Neural cell (in vitro differentiated cells): ENCODE measurements at regions not wholly inside any gene's neighbourhood (a gene's known extent, or its start where the extent isn't known, plus 50 kb on each side); places are given as distances from the start of the nearest gene placed in this dataset.

Experiments
- H2AFZ ChIP-seq: fragments of 200-600, 300-800 bp; sonication (generic), shearing (Covaris generic); 2 replicates; pipeline ENCODE4 v1.6.0; 2014; ENCODE audit warnings: low read depth, mild to moderate bottlenecking, antibody characterized with exemption, low read length, moderate library complexity
- H3F3A ChIP-seq: fragments of 200-600 bp; shearing (Covaris generic); 2 replicates; pipeline ENCODE4 v1.6.1; 2016; ENCODE audit warnings: mild to moderate bottlenecking, moderate library complexity, mixed read lengths, antibody characterized with exemption, low read length; ENCODE audit not compliant: insufficient read depth, poor library complexity, severe bottlenecking
- H3K27ac ChIP-seq: fragments of 200-600, 300-800 bp; sonication (generic), shearing (Covaris generic); 2 replicates; pipeline ENCODE4 v1.5.1; 2014; ENCODE audit warnings: mild to moderate bottlenecking, low read length, moderate library complexity
- H3K27me3 ChIP-seq: fragments of 300-800, 200-600 bp; sonication (generic), shearing (Covaris generic); 2 replicates; pipeline ENCODE4 v1.6.0; 2014; ENCODE audit warnings: mild to moderate bottlenecking, low read depth, low read length, moderate library complexity; ENCODE audit not compliant: insufficient read depth
- H3K36me3 ChIP-seq: fragments of 300-800, 200-600 bp; sonication (generic), shearing (Covaris generic); 2 replicates; pipeline ENCODE4 v1.5.1; 2014; ENCODE audit warnings: mild to moderate bottlenecking, antibody characterized with exemption, low read length, moderate library complexity; ENCODE audit not compliant: insufficient read depth
- H3K4me2 ChIP-seq: fragments of 300-800, 200-600 bp; sonication (generic), shearing (Covaris generic); 2 replicates; pipeline ENCODE4 v1.6.0; 2014; ENCODE audit warnings: mild to moderate bottlenecking, low read length
- H3K4me3 ChIP-seq: fragments of 300-800, 200-600 bp; sonication (generic), shearing (Covaris generic); 2 replicates; pipeline ENCODE4 v1.5.1; 2014; ENCODE audit warnings: mild to moderate bottlenecking, low read length, moderate library complexity
- H3K79me2 ChIP-seq: fragments of 200-600 bp; shearing (Covaris generic); replicated peaks from 2 replicates; pipeline ENCODE4 v1.6.0; 2014; ENCODE audit warnings: mild to moderate bottlenecking, low read length, moderate library complexity; ENCODE audit not compliant: insufficient read depth
- H3K9ac ChIP-seq: fragments of 300-800, 200-600 bp; sonication (generic), shearing (Covaris generic); 2 replicates; pipeline ENCODE4 v1.6.1; 2016; ENCODE audit warnings: mild to moderate bottlenecking, low read length, mixed read lengths
- H3K9me2 ChIP-seq: fragments of 200-600 bp; shearing (Covaris generic); 2 replicates; pipeline ENCODE4 v1.6.1; 2016; ENCODE audit warnings: mild to moderate bottlenecking, low read length, mixed read lengths; ENCODE audit not compliant: insufficient read depth
- H3K9me3 ChIP-seq: fragments of 200-600, 300-800 bp; sonication (generic), shearing (Covaris generic); 2 replicates; pipeline ENCODE4 v1.6.1; 2016; ENCODE audit warnings: mild to moderate bottlenecking, mixed run types, low read length, moderate library complexity, mixed read lengths
- H4K20me1 ChIP-seq: fragments of 200-600 bp; shearing (Covaris generic); 2 replicates; pipeline ENCODE4 v1.6.1; 2016; ENCODE audit warnings: mild to moderate bottlenecking, mixed run types; ENCODE audit not compliant: insufficient read depth
- EP300 ChIP-seq: fragments of 450-650 bp; conservative IDR thresholded peaks from 2 replicates; pipeline ENCODE4 v1.6.1; 2014; ENCODE audit warnings: antibody characterized with exemption, mild to moderate bottlenecking, moderate library complexity; ENCODE audit not compliant: poor library complexity, severe bottlenecking
- EZH2 ChIP-seq: fragments of 200-600, 300-800 bp; shearing (Covaris generic), sonication (generic); IDR thresholded peaks from 2 replicates; pipeline ENCODE4 v1.6.1; 2014; ENCODE audit warnings: antibody characterized with exemption, low read length, borderline replicate concordance, mild to moderate bottlenecking; ENCODE audit not compliant: insufficient read depth, poor library complexity, severe bottlenecking
- MXI1 ChIP-seq: fragments of 450-650 bp; conservative IDR thresholded peaks from 2 replicates; pipeline ENCODE4 v1.6.1; 2014; ENCODE audit warnings: antibody characterized with exemption, mild to moderate bottlenecking; ENCODE audit not compliant: poor library complexity, severe bottlenecking
- POLR2AphosphoS5 ChIP-seq: IDR thresholded peaks from 2 replicates; pipeline ENCODE4 v1.6.1; 2012
- RAD21 ChIP-seq: fragments of 450-650 bp; conservative IDR thresholded peaks from 2 replicates; pipeline ENCODE4 v1.6.1; 2014; ENCODE audit warnings: antibody characterized with exemption, mild to moderate bottlenecking, moderate library complexity
- SMC3 ChIP-seq: fragments of 450-650 bp; conservative IDR thresholded peaks from 2 replicates; pipeline ENCODE4 v1.6.1; 2014; ENCODE audit warnings: antibody characterized with exemption, mild to moderate bottlenecking, moderate library complexity; ENCODE audit not compliant: poor library complexity
- TAF1 ChIP-seq: IDR thresholded peaks from 2 replicates; pipeline ENCODE4 v1.6.1; 2012; ENCODE audit warnings: low read depth
- TF ChIP-seq, protein P1 (sequence below): fragments of 450-650 bp; IDR thresholded peaks from 2 replicates; pipeline ENCODE4 v1.5.1; 2014; ENCODE audit warnings: antibody characterized with exemption, mild to moderate bottlenecking, moderate library complexity; ENCODE audit not compliant: poor library complexity, severe bottlenecking
- TF ChIP-seq, protein P2 (sequence below): IDR thresholded peaks from 2 replicates; pipeline ENCODE4 v1.6.1; 2012; ENCODE audit warnings: borderline replicate concordance

DNA sequence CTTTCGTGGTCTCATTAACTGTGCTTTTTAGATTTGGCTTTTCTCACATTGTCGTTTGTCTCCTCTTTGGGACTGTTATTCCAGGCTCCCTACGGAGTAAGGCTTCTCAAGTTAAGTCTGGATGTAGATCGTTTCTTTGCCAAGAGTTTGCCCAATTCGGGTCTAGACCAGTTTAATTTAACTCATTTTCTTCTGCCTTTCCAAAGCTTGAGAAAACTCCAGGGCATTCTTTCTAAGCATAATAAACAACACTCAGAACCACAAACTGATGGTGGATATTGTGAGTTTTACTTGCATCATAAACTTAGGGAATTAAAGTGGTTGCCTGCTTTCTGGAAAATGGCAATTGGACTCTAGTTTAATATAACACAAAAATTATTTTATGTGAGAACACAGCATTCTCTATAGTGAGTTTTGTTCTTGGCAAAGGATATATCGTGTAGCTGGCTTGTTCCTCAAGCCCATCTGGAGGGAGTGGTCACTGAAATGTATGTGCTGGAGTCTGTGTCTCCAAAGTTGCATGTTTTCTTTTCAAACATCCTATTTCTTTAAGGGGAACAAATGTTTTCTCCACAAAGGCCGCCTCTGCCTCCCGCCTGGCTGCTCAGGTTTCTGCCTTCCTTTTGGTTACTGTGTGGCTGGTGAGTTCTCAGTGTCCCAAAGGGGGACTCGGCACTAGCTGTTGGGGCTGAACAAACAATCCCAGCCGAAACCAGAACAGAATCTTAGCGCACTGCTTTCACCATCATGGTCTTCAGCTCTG is 211.3 kb upstream of the FBN2 start:
- Histone ChIP-seq H2AFZ (no peak overlapping the region), H3K27ac (no peak overlapping the region), H4K20me1 (no peaks in the 10 kb centered on the region), H3K9me3 (no peaks in the 10 kb centered on the region), H3K36me3 (no peaks in the 10 kb centered on the region), H3K9ac (no peak overlapping the region), H3K79me2 (no peaks in the 10 kb centered on the region), H3F3A (no peaks in the 10 kb centered on the region), H3K9me2 (no peaks in the 10 kb centered on the region), H3K27me3 (no peaks in the 10 kb centered on the region), H3K4me3 (no peak overlapping the region), H3K4me2 (no peak overlapping the region)
- TF ChIP-seq, protein P1, sequence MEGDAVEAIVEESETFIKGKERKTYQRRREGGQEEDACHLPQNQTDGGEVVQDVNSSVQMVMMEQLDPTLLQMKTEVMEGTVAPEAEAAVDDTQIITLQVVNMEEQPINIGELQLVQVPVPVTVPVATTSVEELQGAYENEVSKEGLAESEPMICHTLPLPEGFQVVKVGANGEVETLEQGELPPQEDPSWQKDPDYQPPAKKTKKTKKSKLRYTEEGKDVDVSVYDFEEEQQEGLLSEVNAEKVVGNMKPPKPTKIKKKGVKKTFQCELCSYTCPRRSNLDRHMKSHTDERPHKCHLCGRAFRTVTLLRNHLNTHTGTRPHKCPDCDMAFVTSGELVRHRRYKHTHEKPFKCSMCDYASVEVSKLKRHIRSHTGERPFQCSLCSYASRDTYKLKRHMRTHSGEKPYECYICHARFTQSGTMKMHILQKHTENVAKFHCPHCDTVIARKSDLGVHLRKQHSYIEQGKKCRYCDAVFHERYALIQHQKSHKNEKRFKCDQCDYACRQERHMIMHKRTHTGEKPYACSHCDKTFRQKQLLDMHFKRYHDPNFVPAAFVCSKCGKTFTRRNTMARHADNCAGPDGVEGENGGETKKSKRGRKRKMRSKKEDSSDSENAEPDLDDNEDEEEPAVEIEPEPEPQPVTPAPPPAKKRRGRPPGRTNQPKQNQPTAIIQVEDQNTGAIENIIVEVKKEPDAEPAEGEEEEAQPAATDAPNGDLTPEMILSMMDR: no peak
- TF ChIP-seq RAD21 (no peak), SMC3 (no peak), EP300 (no peak), TAF1 (no peak), POLR2AphosphoS5 (no peak), EZH2 (no peak), MXI1 (no peak)
- TF ChIP-seq, protein P2, sequence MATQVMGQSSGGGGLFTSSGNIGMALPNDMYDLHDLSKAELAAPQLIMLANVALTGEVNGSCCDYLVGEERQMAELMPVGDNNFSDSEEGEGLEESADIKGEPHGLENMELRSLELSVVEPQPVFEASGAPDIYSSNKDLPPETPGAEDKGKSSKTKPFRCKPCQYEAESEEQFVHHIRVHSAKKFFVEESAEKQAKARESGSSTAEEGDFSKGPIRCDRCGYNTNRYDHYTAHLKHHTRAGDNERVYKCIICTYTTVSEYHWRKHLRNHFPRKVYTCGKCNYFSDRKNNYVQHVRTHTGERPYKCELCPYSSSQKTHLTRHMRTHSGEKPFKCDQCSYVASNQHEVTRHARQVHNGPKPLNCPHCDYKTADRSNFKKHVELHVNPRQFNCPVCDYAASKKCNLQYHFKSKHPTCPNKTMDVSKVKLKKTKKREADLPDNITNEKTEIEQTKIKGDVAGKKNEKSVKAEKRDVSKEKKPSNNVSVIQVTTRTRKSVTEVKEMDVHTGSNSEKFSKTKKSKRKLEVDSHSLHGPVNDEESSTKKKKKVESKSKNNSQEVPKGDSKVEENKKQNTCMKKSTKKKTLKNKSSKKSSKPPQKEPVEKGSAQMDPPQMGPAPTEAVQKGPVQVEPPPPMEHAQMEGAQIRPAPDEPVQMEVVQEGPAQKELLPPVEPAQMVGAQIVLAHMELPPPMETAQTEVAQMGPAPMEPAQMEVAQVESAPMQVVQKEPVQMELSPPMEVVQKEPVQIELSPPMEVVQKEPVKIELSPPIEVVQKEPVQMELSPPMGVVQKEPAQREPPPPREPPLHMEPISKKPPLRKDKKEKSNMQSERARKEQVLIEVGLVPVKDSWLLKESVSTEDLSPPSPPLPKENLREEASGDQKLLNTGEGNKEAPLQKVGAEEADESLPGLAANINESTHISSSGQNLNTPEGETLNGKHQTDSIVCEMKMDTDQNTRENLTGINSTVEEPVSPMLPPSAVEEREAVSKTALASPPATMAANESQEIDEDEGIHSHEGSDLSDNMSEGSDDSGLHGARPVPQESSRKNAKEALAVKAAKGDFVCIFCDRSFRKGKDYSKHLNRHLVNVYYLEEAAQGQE: no peak

DNA sequence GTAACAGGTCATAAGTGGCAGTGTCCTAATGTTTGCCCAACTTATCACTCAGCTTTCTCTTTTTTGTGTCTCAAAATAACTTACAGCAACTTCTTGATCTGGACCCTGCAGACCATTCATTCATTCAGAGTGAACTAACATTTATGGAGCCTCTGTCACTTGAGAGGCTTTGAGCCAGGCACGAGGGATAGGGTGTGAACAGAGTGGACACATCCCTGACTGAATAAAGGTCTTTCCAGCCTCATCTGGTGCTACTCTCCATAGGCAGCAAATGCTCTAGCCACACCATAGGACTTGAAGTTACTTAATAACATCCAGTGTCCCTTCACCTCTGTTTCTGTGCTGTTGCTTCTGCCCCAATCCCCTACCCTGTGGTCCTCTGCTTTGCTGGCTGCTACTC is 212.1 kb upstream of the FBN2 start:
- no peak overlapping the region for H3K4me2 ChIP-seq
- no peak overlapping the region for H2AFZ ChIP-seq
- no peaks in the 10 kb centered on the region for H3K9me3 ChIP-seq
- H3F3A ChIP-seq: no peaks in the 10 kb centered on the region
- H3K27me3 ChIP-seq: no peaks in the 10 kb centered on the region
- no peak overlapping the region for H3K4me3 ChIP-seq
- H3K36me3 ChIP-seq: no peaks in the 10 kb centered on the region
- no peaks in the 10 kb centered on the region for H3K9me2 ChIP-seq
- H3K79me2 ChIP-seq: no peaks in the 10 kb centered on the region
- H3K9ac ChIP-seq: no peak overlapping the region
- TF ChIP-seq, protein P2: no peak
- no peaks in the 10 kb centered on the region for H4K20me1 ChIP-seq
- H3K27ac ChIP-seq: no peak overlapping the region
